SK-N-MC (cell line): ENCODE measurements at regions not wholly inside any gene's neighbourhood (a gene's known extent, or its start where the extent isn't known, plus 50 kb on each side); places are given as distances from the start of the nearest gene placed in this dataset.

Experiments used
- EZH2 ChIP-seq: fragments of 200-600 bp; sonication (generic); IDR thresholded peaks from one replicate; pipeline ENCODE4 v1.6.1; 2017; ENCODE audit warnings: antibody characterized with exemption
- POLR2AphosphoS5 ChIP-seq: IDR thresholded peaks from 2 replicates; pipeline ENCODE4 v1.6.1; 2012; ENCODE audit warnings: mild to moderate bottlenecking, low read depth, low read length, borderline replicate concordance

DNA sequence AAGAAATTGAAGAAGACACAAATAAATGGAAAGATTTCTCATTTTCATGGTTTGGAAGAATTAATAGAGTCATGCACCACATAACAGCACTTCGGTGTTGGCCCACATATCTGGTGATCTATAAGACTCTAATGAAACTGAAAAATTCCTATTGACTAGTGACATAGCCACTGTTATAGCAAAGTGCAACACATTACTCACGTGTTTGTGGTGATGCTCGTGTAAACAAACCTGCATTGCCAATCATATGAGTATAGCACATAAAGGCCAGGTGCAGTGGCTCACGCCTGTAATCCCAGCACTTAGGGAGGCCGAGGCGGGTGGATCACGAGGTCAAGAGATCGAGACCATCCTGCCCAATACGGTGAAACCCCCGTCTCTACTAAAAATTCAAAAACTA is 84.4 kb upstream of the STMND1 start:
- TF ChIP-seq EZH2 (no peak), POLR2AphosphoS5 (no peak)
